ENCODE measurements at regions not wholly inside any gene's neighbourhood (a gene's known extent, or its start where the extent isn't known, plus 50 kb on each side); places are given as distances from the start of the nearest gene placed in this dataset.

GRCh38 chr5:174303437-174304045, 258.0 kb downstream of the NSG2 start:
- no peaks in the 10 kb centered on the region for H3K9me3 ChIP-seq
- no peaks in the 10 kb centered on the region for H3K4me1 ChIP-seq
- H3K36me3 ChIP-seq, result no peaks in the 10 kb centered on the region
- H3K4me3 ChIP-seq, result no peak overlapping the region
- DNase-seq, result no peak
- peaks cover 0 to 62% (median 0%) of the 10 kb centered on the region in 4 donors for H3K27me3 ChIP-seq
- 61 to 62% methylated on average over 6 to 7 of the region's 10 CpGs for WGBS, 2 donors
- intact Hi-C loops (cut with DNase I), result no loop called here
- TF ChIP-seq POLR2A (IDR thresholded peaks at IDR 0.05), result no peak
- H3K27ac ChIP-seq, result no peak overlapping the region

GRCh38 chr5:174305241-174305681, 259.8 kb downstream of the NSG2 start:
- DNase-seq, result no peak
- no peak for TF ChIP-seq CTCF (IDR thresholded peaks at IDR 0.05)
- TF ChIP-seq POLR2A (IDR thresholded peaks at IDR 0.05), result no peak
- WGBS, 2 donors, result 50% methylated on average over 2 of the region's 8 CpGs; no CpG with 5 or more reads in 1 of the 2 donors
- no peak overlapping the region for H3K27ac ChIP-seq
- H3K4me3 ChIP-seq, result no peak overlapping the region
- peaks cover 0 to 60% (median 0%) of the 10 kb centered on the region in 4 donors for H3K27me3 ChIP-seq
- no peaks in the 10 kb centered on the region for H3K9me3 ChIP-seq
- H3K36me3 ChIP-seq, result no peaks in the 10 kb centered on the region
- H3K4me1 ChIP-seq, result no peaks in the 10 kb centered on the region
- intact Hi-C loops (cut with DNase I), result no loop called here

GRCh38 chr5:174306345-174307030, 261.0 kb downstream of the NSG2 start:
- peaks cover under 1 to 1% (median under 1%) of the 10 kb centered on the region in 3 donors for H3K4me1 ChIP-seq
- no peak overlapping the region for H3K27ac ChIP-seq
- peaks cover 0 to 71% (median 0%) of the 10 kb centered on the region in 4 donors for H3K27me3 ChIP-seq
- no peak overlapping the region for H3K4me3 ChIP-seq
- TF ChIP-seq POLR2A (IDR thresholded peaks at IDR 0.05) (no peak), CTCF (IDR thresholded peaks at IDR 0.05) (no peak)
- DNase-seq, result no peak
- no peaks in the 10 kb centered on the region for H3K36me3 ChIP-seq
- intact Hi-C loops (cut with DNase I), result no loop called here
- WGBS, 2 donors, result 75 to 76% methylated on average over 9 to 11 of the region's 11 CpGs
- no peaks in the 10 kb centered on the region for H3K9me3 ChIP-seq

- intact Hi-C loops (cut with DNase I), result no loop called here
- 46 to 68% methylated on average over 5 to 7 of the region's 11 CpGs for WGBS, 2 donors
- H3K9me3 ChIP-seq, result no peaks in the 10 kb centered on the region
- no peak for DNase-seq
- peaks cover 3 to 7% (median 3%) of the 10 kb centered on the region in 3 donors for H3K4me1 ChIP-seq
- TF ChIP-seq POLR2A (IDR thresholded peaks at IDR 0.05) (no peak), CTCF (IDR thresholded peaks at IDR 0.05) (no peak)
- no peak overlapping the region for H3K27ac ChIP-seq
- peaks cover 0 to 73% (median 0%) of the 10 kb centered on the region in 4 donors for H3K27me3 ChIP-seq
- H3K36me3 ChIP-seq, result no peaks in the 10 kb centered on the region
- no peak overlapping the region for H3K4me3 ChIP-seq
These were observed 261.5 kb downstream of the NSG2 start for GRCh38 chr5:174307031-174307408.

GRCh38 chr5:174307656-174308271, 262.3 kb downstream of the NSG2 start:
- peaks cover 3 to 11% (median 3%) of the 10 kb centered on the region in 3 donors for H3K4me1 ChIP-seq
- 66 to 69% methylated on average over 3 to 10 of the region's 12 CpGs for WGBS, 2 donors
- intact Hi-C loops (cut with DNase I), result no loop called here
- H3K27me3 ChIP-seq, result peaks cover 0 to 73% (median 0%) of the 10 kb centered on the region in 4 donors
- no peaks in the 10 kb centered on the region for H3K9me3 ChIP-seq
- no peak overlapping the region for H3K4me3 ChIP-seq
- TF ChIP-seq POLR2A (IDR thresholded peaks at IDR 0.05) (no peak), CTCF (IDR thresholded peaks at IDR 0.05) (no peak)
- H3K36me3 ChIP-seq, result no peaks in the 10 kb centered on the region
- DNase-seq, result no peak
- H3K27ac ChIP-seq, result no peak overlapping the region
